SK-MEL-5 (cell line): ENCODE measurements at regions not wholly inside any gene's neighbourhood (a gene's known extent, or its start where the extent isn't known, plus 50 kb on each side); places are given as distances from the start of the nearest gene placed in this dataset.

Source experiments
- DNase-seq: peaks from one replicate; pipeline ENCODE4 v3.0.0-alpha.2; 2016; ENCODE audit warnings: low read depth, low spot score
- in situ Hi-C: cut with HindIII; loops from 2 replicates; pipeline ENCODE4 v1.10.0; 2016; ENCODE audit warnings: low sequenced_read_pairs, high pct_unique_total_duplicates, low pct_unique_long_range_greater_than_20kb

GRCh38 chr3:59528251-59528650 is 478.4 kb upstream of the CFAP20DC start:
- in situ Hi-C loops = no loop called here
- DNase-seq = no peak

GRCh38 chr3:59527493-59527892 is 477.7 kb upstream of the CFAP20DC start:
- in situ Hi-C loops = no loop called here
- no peak for DNase-seq

- no peak for DNase-seq
- in situ Hi-C loops = no loop called here
These were observed 477.2 kb upstream of the CFAP20DC start for GRCh38 chr3:59526999-59527398.

GRCh38 chr3:59522550-59522949 is 472.7 kb upstream of the CFAP20DC start:
- no peak for DNase-seq
- in situ Hi-C loops = no loop called here

- DNase-seq = no peak
- in situ Hi-C loops = no loop called here
These were observed 469.3 kb upstream of the CFAP20DC start for GRCh38 chr3:59519094-59519493.

- DNase-seq = no peak
- in situ Hi-C loops = no loop called here
These were observed 468.6 kb upstream of the CFAP20DC start for GRCh38 chr3:59518283-59519055.

- in situ Hi-C loops = no loop called here
- no peak for DNase-seq
These were observed 467.6 kb upstream of the CFAP20DC start for GRCh38 chr3:59517388-59517787.

- DNase-seq = no peak
- in situ Hi-C loops = no loop called here
These were observed 466.1 kb upstream of the CFAP20DC start for GRCh38 chr3:59515966-59516365.

GRCh38 chr3:59514865-59515482 is 465.1 kb upstream of the CFAP20DC start:
- no peak for DNase-seq
- in situ Hi-C loops = no loop called here

- DNase-seq = no peak
- in situ Hi-C loops = no loop called here
These were observed 463.7 kb upstream of the CFAP20DC start for GRCh38 chr3:59513570-59513969.

- DNase-seq = no peak
- in situ Hi-C loops = no loop called here
These were observed 462.2 kb upstream of the CFAP20DC start for GRCh38 chr3:59512066-59512465.

GRCh38 chr3:59510576-59510975 is 460.8 kb upstream of the CFAP20DC start:
- in situ Hi-C loops = no loop called here
- DNase-seq = no peak

GRCh38 chr3:59508273-59508672 is 458.4 kb upstream of the CFAP20DC start:
- in situ Hi-C loops = no loop called here
- no peak for DNase-seq

- no peak for DNase-seq
- in situ Hi-C loops = no loop called here
These were observed 456.4 kb upstream of the CFAP20DC start for GRCh38 chr3:59506191-59506590.

GRCh38 chr3:59503441-59503840 is 453.6 kb upstream of the CFAP20DC start:
- in situ Hi-C loops = no loop called here
- no peak for DNase-seq

- in situ Hi-C loops = no loop called here
- DNase-seq = no peak
These were observed 453.0 kb upstream of the CFAP20DC start for GRCh38 chr3:59502806-59503205.

GRCh38 chr3:59499954-59500353 is 450.1 kb upstream of the CFAP20DC start:
- no peak for DNase-seq
- in situ Hi-C loops = no loop called here

GRCh38 chr3:59499000-59499399 is 449.2 kb upstream of the CFAP20DC start:
- DNase-seq = no peak
- in situ Hi-C loops = no loop called here

GRCh38 chr3:59496250-59496649 is 446.4 kb upstream of the CFAP20DC start:
- in situ Hi-C loops = no loop called here
- DNase-seq = no peak
